Kidney (tissue), 13 donors: ENCODE measurements at regions not wholly inside any gene's neighbourhood (a gene's known extent, or its start where the extent isn't known, plus 50 kb on each side); places are given as distances from the start of the nearest gene placed in this dataset.

Source experiments
- DNase-seq, 5 donors: peaks; one replicate each; pipeline ENCODE4 v3.0.0-alpha.2; 2013 to 2020
- FAIRE-seq: peaks from 2 replicates; lab custom pipeline; 2012; peaks lifted over from hg19 to GRCh38; lab: Jason Lieb, UNC
- H3K27ac ChIP-seq, 2 donors: one replicate each; pipeline ENCODE4 v1.7.0; 2013; ENCODE audit warnings: low read depth in 2 of 2, low read length in 2 of 2, inconsistent platforms in 1 of 2
- H3K27me3 ChIP-seq: one replicate; pipeline ENCODE4 v1.7.1; 2013; ENCODE audit warnings: low read length, inconsistent platforms; ENCODE audit not compliant: control insufficient read depth, insufficient read depth
- H3K36me3 ChIP-seq, 3 donors: one replicate each; pipeline versions ENCODE4 v1.7.0 to v1.7.1; 2013; ENCODE audit warnings: low read length in 3 of 3, control low read depth in 1 of 3, inconsistent platforms in 1 of 3; ENCODE audit not compliant: insufficient read depth in 3 of 3, control insufficient read depth in 2 of 3
- H3K4me1 ChIP-seq, 3 donors: one replicate each; pipeline versions ENCODE4 v1.7.0 to v1.7.1; 2013; ENCODE audit warnings: low read length in 3 of 3, inconsistent platforms in 1 of 3, low read depth in 1 of 3; ENCODE audit not compliant: control insufficient read depth in 2 of 3, insufficient read depth in 2 of 3
- H3K4me3 ChIP-seq, 3 donors: one replicate each; pipeline versions ENCODE4 v1.7.0 to v1.8.1; 2013; ENCODE audit warnings: low read length in 3 of 3, control low read depth in 1 of 3, inconsistent platforms in 1 of 3
- H3K9ac ChIP-seq, 3 donors: one replicate each; pipeline versions ENCODE4 v1.7.0 to v1.7.1; 2013; ENCODE audit warnings: low read length in 3 of 3, control low read depth in 1 of 3, inconsistent platforms in 1 of 3
- H3K9me3 ChIP-seq, 3 donors: one replicate each; pipeline versions ENCODE4 v1.7.0 to v1.7.1; 2013; ENCODE audit warnings: low read length in 3 of 3, control low read depth in 1 of 3, inconsistent platforms in 1 of 3; ENCODE audit not compliant: control insufficient read depth in 2 of 3, insufficient read depth in 1 of 3
- CTCF ChIP-seq: IDR thresholded peaks from 3 replicates; pipeline ENCODE4 v1.5.1; 2012; ENCODE audit warnings: mild to moderate bottlenecking, moderate library complexity, borderline replicate concordance; ENCODE audit not compliant: insufficient read depth; ENCODE audit errors: extremely low read depth
- intact Hi-C: fragments of 100-400 bp; cut with DNase I; formaldehyde crosslinking; loops from one replicate; pipeline ENCODE4 v1.11.1; 2022
- donor health status: control.
- donor health status: control.
- donor health status: control.
- donor health status: control.
- donor health status: control.
- donor health status: DM: yes; HTN: yes; CAD: no.
- donor health status: Normal renal cell carcinoma (clear cell type).

- Histone ChIP-seq H3K27me3 (no peaks in the 10 kb centered on the region), H3K36me3 (peaks cover 0 to 2% (median 0%) of the 10 kb centered on the region in 3 donors), H3K27ac (no peak overlapping the region), H3K9me3 (no peaks in the 10 kb centered on the region), H3K9ac (no peak overlapping the region), H3K4me3 (no peak overlapping the region), H3K4me1 (no peaks in the 10 kb centered on the region)
- no peak for TF ChIP-seq CTCF
- no peak for DNase-seq
- intact Hi-C loops = no loop called here
- no peak for FAIRE-seq
Measured at GRCh38 chr9:82560036-82560435, 502.9 kb downstream of the RASEF start.

- FAIRE-seq = no peak
- no peak for DNase-seq
- H3K4me1 ChIP-seq = peaks cover 0 to 2% (median 0%) of the 10 kb centered on the region in 3 donors
- H3K9ac ChIP-seq = no peak overlapping the region
- H3K4me3 ChIP-seq = no peak overlapping the region
- no peaks in the 10 kb centered on the region for H3K27me3 ChIP-seq
- intact Hi-C loops = no loop called here
- TF ChIP-seq CTCF = no peak
- no peaks in the 10 kb centered on the region for H3K9me3 ChIP-seq
- H3K27ac ChIP-seq = no peak overlapping the region
- H3K36me3 ChIP-seq = peaks cover 0 to 2% (median 0%) of the 10 kb centered on the region in 3 donors
Measured at GRCh38 chr9:82560457-82560904, 502.5 kb downstream of the RASEF start.

- FAIRE-seq = no peak
- no peak for TF ChIP-seq CTCF
- H3K4me3 ChIP-seq = no peak overlapping the region
Measured at GRCh38 chr9:82563094-82563493, 499.8 kb downstream of the RASEF start.

GRCh38 chr9:82563841-82564240, 499.1 kb downstream of the RASEF start:
- intact Hi-C loops = no loop called here
- no peak for TF ChIP-seq CTCF
- Histone ChIP-seq H3K36me3 (peaks cover 0 to 2% (median 0%) of the 10 kb centered on the region in 3 donors), H3K4me3 (no peak overlapping the region), H3K27ac (no peak overlapping the region), H3K9ac (no peak overlapping the region), H3K27me3 (no peaks in the 10 kb centered on the region), H3K9me3 (no peaks in the 10 kb centered on the region), H3K4me1 (peaks cover 0 to 2% (median 0%) of the 10 kb centered on the region in 3 donors)
- DNase-seq (no peak), FAIRE-seq (no peak)

More at GRCh38 chr9:82563094-82563493, 499.8 kb downstream of the RASEF start:
- H3K36me3 ChIP-seq = peaks cover 0 to 2% (median 0%) of the 10 kb centered on the region in 3 donors
- H3K9ac ChIP-seq = no peak overlapping the region
- DNase-seq = no peak
- no peaks in the 10 kb centered on the region for H3K27me3 ChIP-seq
- intact Hi-C loops = no loop called here
- H3K4me1 ChIP-seq = peaks cover 0 to 2% (median 0%) of the 10 kb centered on the region in 3 donors
- no peaks in the 10 kb centered on the region for H3K9me3 ChIP-seq
- no peak overlapping the region for H3K27ac ChIP-seq
